Fibroblast of villous mesenchyme (primary cell): ENCODE measurements at regions not wholly inside any gene's neighbourhood (a gene's known extent, or its start where the extent isn't known, plus 50 kb on each side); places are given as distances from the start of the nearest gene placed in this dataset.

Experiments
- DNase-seq: peaks from one replicate; pipeline ENCODE4 v3.0.0-alpha.2; 2010; ENCODE audit warnings: low read depth
- H3K4me3 ChIP-seq: 2 replicates; pipeline ENCODE4 v1.5.1; 2011; ENCODE audit warnings: low read depth, mild to moderate bottlenecking, low read length
- TF ChIP-seq, protein P1 (sequence below): IDR thresholded peaks from 2 replicates; pipeline ENCODE4 v1.5.1; 2012; ENCODE audit warnings: low read depth, mild to moderate bottlenecking, low read length; ENCODE audit not compliant: insufficient read depth

GRCh38 chr16:88299751-88300462, 82.9 kb upstream of the ZNF469 start:
- DNase-seq: no peak
- H3K4me3 ChIP-seq: no peak overlapping the region
- TF ChIP-seq, protein P1, sequence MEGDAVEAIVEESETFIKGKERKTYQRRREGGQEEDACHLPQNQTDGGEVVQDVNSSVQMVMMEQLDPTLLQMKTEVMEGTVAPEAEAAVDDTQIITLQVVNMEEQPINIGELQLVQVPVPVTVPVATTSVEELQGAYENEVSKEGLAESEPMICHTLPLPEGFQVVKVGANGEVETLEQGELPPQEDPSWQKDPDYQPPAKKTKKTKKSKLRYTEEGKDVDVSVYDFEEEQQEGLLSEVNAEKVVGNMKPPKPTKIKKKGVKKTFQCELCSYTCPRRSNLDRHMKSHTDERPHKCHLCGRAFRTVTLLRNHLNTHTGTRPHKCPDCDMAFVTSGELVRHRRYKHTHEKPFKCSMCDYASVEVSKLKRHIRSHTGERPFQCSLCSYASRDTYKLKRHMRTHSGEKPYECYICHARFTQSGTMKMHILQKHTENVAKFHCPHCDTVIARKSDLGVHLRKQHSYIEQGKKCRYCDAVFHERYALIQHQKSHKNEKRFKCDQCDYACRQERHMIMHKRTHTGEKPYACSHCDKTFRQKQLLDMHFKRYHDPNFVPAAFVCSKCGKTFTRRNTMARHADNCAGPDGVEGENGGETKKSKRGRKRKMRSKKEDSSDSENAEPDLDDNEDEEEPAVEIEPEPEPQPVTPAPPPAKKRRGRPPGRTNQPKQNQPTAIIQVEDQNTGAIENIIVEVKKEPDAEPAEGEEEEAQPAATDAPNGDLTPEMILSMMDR: no peak

DNA sequence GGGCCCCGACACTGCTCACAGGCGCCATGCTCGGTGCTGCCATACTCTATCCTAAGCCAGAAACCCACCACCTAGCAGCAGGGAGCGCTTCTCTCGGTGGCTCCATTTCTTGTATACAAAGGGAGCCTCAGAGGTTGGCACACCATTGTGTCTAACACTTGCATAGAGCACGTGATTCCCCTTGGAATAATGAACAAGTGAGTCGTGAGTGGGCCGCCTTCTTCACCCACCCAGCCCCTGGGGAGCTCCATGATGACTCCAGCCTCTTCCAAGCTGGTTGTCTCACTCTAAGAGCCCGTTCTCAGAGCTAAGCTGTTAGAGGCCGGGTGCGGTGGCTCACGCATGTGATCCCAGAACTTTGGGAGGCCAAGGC, 82.3 kb upstream of the ZNF469 start:
- DNase-seq: no peak
- TF ChIP-seq, protein P1: no peak
- no peak overlapping the region for H3K4me3 ChIP-seq

DNA sequence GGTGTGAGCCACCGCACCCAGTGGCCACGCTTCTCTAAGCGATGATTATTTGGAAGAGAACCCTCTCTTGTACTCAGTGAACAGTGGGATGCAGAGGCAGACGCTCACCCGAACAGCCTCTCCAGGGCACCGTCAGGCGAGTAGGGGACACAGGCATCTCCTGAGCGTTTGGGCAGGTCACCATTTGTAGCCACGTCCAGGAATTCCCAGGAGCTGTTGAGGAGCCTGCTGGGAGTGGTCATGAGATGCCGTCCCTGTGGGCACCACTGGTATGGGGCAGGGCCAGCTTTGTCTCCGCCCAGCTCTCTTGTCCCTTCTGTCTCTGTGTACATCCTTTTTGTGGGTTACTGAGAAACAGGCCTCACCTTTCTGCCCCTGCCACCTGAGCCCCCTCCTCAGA, 81.3 kb upstream of the ZNF469 start:
- TF ChIP-seq, protein P1: no peak
- no peak for DNase-seq
- H3K4me3 ChIP-seq: no peak overlapping the region

DNA sequence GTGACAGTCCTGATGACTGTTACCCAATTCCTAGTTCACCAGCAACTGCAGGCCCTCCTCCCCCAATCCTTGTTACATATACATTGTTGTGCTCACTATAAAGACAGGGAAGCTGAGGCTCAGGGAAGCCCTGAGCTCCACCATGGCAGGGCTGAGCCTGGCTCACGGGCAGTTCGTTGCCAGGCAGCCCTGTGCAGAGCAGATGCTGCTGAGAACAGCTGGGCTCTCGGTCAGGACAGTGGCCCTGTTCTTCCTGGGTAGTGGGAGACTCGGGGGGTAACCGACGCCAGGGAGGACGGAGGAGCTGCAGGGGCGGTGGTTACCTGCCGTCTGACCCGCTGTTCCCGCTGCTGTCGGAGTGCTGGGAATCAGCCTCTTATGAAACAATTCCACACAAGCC, 80.9 kb upstream of the ZNF469 start:
- TF ChIP-seq, protein P1: no peak
- DNase-seq: no peak
- H3K4me3 ChIP-seq: no peak overlapping the region

DNA sequence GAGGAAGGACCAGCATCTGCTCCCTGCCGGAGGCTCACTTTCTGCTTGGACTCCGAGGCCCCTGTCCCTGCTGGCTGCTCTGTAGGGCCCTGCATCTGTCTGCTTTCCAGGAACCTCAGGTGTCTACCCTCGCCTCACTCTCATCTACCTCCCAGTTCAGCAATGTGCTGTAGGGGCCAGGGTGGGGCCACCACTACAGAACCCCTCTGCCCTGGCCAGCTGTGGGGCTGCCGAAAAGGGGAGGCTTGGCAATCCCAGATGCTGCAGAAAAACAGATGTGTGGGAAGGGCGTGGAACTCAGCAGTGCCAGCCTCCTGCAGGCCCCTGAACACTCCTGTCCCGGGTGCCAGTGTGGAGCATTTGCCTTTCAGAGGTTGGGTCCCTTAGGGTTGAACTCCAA, 80.1 kb upstream of the ZNF469 start:
- TF ChIP-seq, protein P1: no peak
- DNase-seq: no peak
- no peak overlapping the region for H3K4me3 ChIP-seq

- no peak overlapping the region for H3K4me3 ChIP-seq
- TF ChIP-seq, protein P1: no peak
- DNase-seq: no peak
Measured at GRCh38 chr16:88303405-88303804, 79.4 kb upstream of the ZNF469 start.
